ENCODE measurements at regions not wholly inside any gene's neighbourhood (a gene's known extent, or its start where the extent isn't known, plus 50 kb on each side); places are given as distances from the start of the nearest gene placed in this dataset.

DNA sequence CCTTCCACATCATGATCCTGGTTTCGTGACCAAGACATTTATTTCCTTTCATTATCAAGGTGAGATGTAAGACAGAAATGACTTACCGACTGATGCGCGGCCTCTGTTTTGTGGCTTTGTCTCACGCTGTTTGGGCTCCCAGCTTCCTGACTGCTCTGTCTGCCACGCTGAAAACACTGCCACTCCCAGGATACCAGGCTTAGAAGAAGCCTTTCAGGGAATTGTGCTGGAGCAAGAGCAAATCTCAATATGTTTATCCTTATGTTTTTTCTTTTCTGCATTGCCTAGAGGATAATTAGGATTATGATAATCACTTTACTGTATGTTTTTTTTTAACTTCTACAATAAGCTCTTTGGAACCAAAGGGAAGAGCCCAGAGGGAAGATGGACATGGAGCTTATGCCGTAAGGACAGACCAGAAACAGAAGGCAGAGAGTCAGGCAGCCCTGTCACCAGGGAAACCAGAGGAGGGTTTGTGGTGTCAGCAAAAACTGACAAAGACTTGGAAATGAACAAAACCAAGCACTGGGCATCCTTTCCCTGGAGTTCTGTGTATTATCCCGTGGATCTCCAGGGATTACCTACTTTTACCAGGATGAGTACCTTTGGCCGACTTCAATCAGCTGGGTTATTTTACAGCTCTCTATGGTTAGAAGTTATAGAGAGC, 68.2 kb upstream of the ISX start:
- TF ChIP-seq, protein P1, sequence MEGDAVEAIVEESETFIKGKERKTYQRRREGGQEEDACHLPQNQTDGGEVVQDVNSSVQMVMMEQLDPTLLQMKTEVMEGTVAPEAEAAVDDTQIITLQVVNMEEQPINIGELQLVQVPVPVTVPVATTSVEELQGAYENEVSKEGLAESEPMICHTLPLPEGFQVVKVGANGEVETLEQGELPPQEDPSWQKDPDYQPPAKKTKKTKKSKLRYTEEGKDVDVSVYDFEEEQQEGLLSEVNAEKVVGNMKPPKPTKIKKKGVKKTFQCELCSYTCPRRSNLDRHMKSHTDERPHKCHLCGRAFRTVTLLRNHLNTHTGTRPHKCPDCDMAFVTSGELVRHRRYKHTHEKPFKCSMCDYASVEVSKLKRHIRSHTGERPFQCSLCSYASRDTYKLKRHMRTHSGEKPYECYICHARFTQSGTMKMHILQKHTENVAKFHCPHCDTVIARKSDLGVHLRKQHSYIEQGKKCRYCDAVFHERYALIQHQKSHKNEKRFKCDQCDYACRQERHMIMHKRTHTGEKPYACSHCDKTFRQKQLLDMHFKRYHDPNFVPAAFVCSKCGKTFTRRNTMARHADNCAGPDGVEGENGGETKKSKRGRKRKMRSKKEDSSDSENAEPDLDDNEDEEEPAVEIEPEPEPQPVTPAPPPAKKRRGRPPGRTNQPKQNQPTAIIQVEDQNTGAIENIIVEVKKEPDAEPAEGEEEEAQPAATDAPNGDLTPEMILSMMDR (IDR thresholded peaks at IDR 0.05) = no peak
- no peak for TF ChIP-seq POLR2A (IDR thresholded peaks at IDR 0.05)

Measured in testis (tissue), 2 donors.